HG03558 (cell line): ENCODE measurements at regions not wholly inside any gene's neighbourhood (a gene's known extent, or its start where the extent isn't known, plus 50 kb on each side); places are given as distances from the start of the nearest gene placed in this dataset.
"Not testable (repeated sequence)": the region's sequence is repeated elsewhere in the genome, so short reads cannot be mapped to it uniquely, and the experiment has no call there.

Experiments used
- ATAC-seq: cut with Tn5 transposase; IDR thresholded peaks from one replicate; pipeline ENCODE4 v1.9.1; 2021; ENCODE audit warnings: moderate number of reproducible peaks; ENCODE audit not compliant: unreplicated experiment; ENCODE audit errors: extremely low read depth

DNA sequence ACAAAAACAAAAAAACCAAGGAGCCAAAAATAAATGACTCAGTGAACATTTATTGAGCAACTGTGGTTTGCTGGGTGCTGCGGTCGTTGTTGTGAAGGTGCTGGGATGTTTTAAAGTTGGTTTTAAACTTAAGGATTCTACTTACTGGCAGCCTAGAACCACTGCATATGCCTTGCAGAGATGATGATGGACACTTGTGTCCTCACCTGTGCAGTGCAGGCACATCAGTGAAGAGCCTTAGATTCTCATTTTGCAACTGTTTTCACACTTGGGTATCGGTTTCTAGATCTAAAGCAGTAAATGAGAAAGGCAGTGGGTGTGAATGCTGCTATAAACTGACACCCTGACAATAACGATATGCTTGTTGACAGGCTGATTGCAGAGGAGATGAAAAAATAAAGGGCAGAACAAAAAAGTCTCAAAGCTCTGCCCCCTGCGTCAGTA, 68.8 kb downstream of the UTRN start:
- peak; percentile 40 for ATAC-seq

DNA sequence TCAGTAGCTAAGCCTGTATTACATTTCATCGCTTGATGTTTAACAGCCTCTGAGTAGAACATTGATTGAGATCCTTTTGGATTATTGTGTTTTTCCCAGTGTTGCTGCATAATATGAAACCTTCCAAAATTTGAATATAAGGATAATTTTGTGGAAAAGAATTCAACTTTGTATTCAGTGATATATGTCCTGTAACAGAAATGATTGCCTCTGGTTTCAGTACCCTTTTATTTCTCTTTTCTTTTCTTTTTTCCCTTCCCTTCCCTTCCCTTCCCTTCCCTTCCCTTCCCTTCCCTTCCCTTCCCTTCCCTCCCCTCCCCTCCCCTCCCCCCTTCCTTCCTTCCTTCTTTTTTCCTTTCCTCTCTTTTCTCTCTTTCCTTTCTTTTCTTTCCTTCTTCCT, 74.6 kb downstream of the UTRN start:
- no peak for ATAC-seq

DNA sequence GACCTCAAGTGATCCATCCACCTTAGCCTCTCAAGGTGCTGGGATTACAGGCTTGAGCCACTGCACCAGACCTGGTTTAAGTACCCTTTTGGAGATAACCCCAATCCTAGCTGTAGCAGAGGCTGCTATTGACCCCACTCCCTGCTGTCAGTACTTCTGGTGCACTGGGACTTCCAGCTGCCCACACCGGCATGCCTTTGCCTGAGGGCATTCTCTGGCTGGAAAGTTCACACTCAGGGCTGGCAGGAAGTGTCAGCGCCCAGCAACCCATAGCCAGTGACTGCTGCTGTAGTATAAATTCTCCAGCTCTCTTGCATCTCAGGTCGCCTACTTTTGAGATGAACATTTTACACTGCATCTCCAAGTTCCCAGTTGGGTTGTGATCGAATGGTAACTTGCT, 75.3 kb downstream of the UTRN start:
- no peak for ATAC-seq

DNA sequence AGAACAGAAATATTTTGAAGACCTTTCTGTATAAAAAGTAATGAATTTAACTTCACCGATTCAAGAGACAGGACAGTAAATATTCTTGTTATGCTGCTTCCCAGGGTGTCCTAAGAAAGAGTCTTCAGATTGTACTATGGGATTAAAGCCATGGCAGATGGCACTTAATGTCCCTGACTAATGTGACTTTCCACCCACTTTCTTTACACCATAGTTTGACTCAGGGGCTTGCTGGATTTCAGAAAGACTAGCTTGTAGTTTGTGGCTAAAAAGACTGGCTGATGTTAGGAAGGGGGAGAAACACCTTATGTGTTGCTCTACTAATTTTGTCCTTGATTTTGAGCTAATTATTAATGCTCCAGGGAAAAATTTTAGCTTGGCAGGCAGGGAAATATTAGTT, 75.9 kb downstream of the UTRN start:
- no peak for ATAC-seq

DNA sequence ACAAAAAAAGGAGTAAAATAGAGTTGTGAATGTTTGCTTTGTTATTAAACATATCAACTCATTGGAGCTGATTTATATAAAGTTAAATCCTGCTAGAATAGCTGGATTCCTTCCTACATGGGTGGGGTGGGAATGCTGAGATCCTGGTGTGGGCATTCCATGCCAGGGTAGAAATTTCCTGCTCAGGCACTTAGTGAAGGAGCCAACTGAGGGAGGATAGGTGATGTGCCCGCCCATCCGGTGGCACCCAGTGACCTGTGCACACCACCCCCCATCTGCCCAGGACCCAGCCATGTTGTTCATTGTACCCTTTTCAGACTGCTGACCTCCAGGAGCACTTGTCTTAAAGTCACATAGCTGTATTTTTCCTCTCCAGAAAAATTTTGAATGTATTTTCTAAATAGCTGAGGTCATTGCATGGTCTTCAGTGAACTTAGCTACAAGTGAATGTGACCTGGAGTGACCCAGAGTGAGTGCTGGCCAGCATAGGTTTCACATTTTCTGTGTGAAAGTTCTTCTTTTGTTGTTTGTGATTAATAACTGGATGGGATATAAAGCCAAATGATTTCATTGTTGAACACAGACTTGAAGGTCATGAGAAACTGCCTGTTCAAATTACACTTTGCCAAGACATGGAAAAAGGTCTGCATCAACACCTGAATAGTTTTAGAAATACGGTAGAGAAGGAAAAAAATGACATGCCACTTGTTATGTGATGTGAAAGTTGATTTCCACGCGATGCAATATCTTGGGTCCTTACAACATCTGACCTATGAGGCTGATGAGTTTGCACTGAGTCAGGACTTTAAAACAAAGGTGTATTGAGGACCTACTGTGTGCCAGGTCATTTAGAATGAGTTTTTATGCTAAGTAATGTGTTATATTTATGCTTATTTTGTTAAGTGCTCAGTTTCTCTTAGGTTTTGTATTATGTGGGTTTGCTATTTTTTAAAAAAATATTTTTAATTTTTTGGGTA, 77.2 kb downstream of the UTRN start:
- no peak for ATAC-seq

DNA sequence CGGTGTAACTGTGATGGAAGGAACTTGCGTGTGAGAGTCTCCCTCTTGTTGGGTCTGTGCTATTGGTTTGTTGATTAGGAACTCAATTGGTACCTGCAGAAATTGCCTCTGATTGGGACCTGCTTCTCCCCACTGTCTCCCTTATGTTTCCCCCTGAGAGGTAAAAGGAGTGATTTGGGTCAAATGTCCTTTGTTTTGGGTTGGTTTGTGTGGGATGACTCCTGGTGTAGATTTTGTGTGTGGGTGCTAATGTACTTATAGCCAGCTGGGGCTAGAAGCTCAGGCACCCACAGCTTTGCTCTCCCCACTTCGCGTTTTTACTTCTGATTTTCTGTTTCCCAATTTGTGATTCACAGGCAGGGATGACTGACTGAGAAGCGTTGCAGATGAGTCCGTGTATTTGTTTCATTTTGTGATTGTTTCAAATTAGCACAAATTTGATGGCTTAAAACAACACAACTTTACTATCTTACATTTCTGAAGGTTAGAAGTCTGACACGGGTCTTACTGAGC, 79.1 kb downstream of the UTRN start:
- no peak for ATAC-seq

DNA sequence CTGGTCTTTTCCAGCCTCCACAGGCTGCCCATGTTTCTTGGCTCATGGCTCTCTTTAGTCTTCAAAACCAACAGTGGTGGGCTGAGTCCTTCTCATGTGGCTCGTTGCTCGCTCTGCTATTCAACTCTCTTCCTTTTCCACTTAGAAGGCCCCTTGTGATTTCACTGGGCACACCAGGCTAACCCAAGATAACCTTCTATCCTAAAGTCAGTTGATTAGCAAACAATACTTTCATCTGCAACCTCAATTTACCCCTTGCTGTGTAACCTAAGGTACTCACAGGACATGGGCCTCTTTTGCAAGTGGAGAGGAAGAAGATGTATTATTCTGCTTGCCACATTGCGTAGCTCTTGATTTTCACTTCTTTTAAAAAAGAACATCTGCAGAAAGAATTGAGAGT, 79.6 kb downstream of the UTRN start:
- no peak for ATAC-seq

DNA sequence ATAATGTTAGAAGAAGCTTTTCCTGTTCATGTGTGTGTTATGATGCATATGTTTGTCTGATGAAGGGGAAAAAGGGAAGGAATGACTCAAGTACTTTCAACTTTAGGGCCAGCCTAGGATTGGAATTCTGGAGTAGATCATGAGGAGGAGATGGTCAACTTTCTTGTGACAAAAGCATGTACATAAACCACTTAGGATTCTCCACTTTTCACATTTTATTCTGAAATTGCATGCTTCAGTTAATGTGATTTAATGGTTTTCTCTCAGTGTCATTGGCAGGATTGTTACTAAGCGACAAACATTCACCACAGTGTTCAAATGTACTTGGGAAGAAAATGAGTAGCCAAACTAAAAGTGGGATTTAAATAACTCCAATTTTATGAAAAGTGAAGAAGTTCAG, 80.1 kb downstream of the UTRN start:
- ATAC-seq, result no peak

DNA sequence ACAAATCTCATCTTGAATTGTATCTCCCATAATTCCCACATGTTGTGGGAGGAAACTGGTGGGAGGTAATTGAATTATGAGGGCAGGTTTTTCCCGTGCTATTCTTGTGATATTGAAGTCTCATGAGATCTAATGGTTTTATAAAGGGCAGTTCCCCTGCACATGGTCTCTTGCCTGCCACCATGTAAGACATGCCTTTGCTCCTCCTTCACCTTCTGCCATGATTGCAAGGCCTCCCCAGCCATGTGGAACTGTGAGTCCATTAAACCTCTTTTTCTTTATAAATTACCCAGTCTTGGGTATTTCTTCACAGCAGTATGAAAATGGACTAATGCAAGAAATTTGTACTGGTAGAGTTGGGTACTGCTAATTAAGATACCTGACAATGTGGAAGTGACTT, 84.6 kb downstream of the UTRN start:
- ATAC-seq, result not testable (repeated sequence)

DNA sequence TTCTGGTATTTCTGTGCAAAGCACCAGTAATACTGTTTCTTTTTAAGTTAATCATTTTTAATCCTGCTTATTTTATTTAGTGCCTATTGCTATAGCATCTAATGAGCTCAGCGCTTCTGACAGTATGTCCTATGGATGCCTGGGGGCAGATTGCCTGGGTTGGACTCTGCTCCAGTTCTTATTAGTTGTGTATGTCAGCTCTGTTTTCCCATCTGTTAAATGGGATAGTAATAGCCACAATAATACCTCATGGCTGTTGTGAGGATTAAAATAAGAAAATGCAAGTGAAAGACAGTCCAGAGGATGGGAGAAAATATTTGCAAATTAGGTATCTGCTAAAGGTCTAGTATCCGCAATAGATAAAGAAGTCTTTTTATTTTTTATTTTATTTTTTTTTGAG, 87.0 kb downstream of the UTRN start:
- ATAC-seq, result no peak

DNA sequence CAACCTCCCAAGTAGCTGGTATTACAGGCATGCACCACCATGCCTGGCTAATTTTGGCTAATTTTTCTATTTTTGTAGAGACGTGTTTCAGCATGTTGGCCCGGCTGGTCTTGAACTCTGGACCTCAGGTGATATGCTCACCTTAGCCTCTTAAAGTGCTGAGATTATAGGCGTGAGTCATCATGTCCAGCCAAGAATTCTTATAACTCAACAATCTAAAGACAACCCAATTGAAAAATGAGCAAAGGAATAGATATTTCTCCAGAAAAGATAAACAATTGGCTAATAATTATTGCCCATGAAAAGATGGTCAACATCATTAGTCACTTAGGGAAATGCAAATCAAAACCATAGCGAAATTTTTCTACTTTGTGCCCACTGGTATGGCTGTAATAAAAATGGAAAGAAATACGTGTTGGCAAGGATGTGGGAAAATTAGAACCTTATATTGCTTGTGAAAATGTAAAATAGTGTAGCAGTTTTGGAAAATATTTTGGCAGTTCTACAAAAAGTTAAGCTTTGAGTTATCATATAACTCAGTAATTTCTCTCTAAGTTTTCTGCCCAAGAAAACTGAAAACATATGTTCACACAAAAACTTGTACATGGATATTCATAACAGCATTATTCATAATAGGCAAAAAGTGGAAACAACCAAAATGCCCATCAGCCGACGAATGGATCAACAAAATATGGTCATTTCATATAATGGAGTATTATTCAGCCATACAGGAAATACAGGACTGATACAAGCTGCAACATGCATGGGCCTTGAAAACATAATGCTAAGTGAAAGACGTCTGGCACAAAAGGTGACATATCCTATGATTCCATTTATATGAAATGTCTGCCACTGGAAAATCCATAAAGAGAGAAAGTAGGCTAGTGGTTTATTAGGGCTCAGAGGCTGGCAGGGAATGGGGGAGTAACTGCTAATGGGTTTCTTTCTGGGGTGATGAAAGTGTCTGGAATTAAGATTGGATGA, 87.8 kb downstream of the UTRN start:
- ATAC-seq, result no peak

DNA sequence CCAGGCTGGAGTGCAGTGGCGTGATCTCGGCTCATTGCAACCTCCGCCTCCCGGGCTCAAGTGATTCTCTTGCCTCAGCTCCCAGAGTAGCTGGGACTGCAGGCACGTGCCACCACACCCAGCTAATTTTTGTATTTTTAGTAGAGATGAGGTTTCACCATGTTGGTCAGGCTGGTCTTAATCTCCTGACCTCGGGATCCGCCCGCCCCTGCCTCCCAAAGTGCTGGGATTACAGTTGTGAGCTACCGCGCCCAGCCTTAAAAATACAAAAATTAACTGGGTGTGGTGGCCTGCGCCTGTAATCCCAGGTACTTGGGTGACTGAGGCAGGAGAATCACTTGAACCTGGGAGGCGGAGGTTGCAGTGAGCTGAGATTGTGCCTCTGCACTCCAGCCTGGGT, 89.4 kb downstream of the UTRN start:
- not testable (repeated sequence) for ATAC-seq

DNA sequence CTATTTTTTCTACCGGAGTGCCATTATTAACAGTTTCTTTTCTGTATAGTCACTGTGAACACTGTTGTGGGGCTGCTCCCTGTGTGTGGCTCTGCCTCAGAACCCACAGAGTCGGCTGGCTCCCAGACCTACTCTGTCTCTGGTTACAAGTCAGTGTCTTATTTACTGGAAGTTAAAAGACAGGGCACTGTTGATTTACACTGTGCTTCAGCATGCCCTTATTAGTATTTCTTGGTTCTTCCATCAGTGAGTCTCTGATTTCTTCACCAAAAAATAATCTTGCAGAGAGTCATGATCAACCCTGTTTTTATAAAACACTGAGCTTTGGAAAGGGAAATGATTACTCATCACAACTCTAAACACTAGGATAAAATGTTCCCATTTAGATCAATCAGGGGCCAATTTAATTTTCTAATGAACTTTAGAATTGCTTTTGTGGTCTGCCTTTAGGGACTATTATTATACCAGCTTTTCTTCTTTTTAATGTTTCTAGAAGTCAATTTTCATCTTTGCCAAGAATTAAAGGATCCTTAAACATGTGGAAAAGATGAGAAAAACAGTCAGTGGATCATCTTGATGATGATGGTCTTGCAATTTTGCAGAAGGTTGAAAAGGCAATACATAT, 92.6 kb downstream of the UTRN start:
- no peak for ATAC-seq

DNA sequence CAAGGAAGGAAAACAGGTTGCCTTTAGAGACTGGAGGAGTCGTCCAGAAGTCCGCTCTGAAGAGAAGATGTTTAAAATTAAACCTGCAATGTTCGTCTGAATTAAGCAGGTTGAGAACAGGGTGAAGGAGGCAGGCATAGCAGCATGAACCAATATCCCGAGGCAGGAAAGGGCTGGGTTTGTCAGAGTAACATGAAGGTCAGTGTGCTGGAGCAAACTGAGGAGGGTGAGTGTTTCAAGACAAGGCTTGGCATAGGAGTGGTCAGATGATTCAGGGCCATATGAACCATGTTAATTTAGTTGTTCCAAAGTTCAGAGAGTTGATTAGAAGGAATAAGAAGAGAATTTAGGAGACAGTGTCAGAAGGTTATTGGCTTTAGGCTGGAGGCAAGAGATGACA, 93.3 kb downstream of the UTRN start:
- ATAC-seq, result no peak

DNA sequence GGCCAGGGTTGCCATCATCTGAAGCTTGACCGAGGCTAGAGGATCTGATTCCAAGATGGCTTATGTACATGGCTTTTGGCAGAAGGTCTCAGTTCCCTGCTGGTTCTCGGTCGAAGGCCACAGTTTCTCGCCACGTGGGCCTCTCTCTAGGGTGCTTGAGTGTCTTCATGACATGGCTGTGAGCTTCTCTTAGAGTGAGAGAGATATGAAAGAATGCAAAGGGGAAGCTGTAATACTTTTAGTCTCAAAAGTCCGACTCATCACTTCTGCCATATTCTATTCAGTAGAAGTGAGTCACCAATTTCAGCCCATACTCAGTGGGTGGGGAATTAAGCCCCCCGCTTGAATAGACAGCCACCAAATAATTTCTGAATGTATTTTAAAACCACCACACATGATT, 94.2 kb downstream of the UTRN start:
- no peak for ATAC-seq

DNA sequence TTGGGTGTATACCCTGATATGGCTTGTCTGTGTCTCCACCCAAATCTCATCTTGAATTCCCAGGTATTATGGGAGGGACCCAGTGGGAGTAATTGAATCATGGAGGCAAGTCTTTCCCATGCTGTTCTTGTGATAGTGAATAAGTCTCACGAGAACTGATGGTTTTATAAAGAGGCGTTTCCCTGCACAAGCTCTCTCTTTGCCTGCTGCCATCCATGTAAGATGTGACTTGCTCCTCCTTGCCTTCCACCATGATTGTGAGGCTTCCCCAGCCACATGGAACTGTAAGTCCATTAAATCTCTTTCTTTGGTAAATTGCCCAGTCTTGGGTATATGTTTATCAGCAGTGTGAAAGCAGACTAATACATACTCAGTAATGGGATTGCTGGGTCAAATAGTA, 96.4 kb downstream of the UTRN start:
- not testable (repeated sequence) for ATAC-seq

DNA sequence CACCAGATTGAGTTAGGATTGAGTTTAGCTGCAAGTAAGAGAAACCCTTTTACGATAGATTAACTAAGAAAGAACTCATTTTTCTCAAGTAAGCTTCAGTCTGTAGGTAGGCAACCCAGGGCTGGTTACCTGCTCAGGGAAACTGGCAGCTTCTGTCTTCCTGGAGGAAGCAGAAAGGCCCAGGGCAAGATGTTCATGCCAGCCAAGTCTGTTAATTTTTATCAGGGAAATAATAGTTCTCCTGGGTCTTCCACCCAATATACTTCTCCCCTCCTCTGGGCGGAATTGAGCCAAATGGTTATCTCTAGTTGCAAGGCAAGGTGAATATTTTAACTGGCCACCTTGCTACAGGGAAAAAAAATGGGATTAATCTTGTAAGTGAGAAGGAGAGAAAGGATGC, 98.2 kb downstream of the UTRN start:
- no peak for ATAC-seq

DNA sequence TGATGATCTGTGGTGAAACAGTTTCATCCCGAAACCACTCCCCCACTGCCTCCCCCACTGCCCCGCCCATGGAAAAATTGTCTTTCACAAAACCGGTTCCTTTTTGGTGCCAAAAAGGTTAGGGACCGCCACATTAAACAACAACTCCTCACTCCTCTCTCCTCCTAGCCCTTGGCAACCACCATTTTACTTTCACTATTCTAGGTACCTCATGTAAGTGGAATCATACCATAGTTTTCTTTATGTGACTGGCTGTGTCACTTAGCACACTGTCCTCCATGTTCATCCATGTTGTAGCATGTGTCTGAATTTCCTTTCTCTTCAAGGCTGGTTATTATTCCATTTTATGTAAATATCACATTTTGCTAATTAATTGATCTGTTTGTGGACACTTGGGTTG, 99.3 kb downstream of the UTRN start:
- no peak for ATAC-seq

DNA sequence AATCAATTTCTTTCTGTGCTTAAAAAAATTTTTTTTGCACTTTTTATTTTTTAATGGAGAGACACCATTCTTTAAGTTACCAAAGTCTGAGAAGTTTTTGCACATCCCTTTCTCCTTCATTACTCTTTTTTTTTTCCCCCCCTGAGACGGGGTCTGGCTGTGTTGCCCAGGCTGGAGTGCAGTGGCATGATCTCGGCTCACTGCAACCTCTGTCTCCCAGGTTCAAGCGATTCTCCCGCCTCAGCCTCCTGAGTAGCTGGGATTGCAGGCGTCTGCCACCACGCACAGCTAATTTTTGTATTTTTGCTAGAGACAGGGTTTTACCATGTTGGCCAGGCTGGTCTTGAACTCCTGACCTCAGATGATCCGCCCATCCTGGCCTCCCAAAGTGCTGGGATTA, 104.3 kb downstream of the UTRN start:
- ATAC-seq, result not testable (repeated sequence)

DNA sequence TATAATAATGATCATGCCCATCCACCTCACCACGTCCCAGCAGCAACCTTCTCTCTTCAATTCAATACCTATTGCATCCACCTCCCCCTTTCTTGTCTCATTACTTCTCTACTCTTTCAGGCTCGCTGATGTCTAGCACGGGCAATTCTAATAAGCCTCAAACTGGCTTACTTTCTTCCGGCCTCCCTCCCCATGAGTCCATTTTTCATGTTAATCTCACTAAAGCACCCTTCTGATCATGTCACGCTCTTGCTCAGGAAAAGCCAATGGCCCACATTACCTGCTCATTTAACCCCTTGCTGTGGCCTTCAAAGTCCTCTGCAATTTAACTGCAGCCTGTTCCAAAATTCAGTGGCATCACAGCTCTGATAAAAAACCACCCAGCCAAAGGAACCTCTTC, 105.1 kb downstream of the UTRN start:
- ATAC-seq, result no peak
